ENCODE measurements at regions not wholly inside any gene's neighbourhood (a gene's known extent, or its start where the extent isn't known, plus 50 kb on each side); places are given as distances from the start of the nearest gene placed in this dataset.
"Not testable (repeated sequence)": the region's sequence is repeated elsewhere in the genome, so short reads cannot be mapped to it uniquely, and the experiment has no call there.

DNA sequence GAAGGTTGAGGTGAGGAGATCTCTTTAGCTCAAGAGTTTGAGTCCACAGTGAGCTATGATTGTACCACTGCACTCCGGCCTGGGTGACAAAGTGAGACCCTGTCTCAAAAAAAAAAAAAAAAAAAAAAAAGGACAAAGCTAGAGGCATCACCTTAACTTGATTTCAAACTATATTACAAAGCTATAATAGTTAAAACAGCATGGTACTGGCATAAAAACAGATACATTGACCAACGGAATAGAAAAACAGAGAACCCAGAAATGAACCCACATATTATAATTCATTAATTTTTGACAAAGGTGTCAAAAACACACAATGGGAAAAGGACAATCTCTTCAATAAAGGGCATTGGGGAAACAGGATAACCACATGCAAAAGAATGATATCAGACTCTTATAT is 50.8 kb upstream of the MBOAT1 start:
- DNase-seq (ENCODE audit: extremely low read depth in 1 of 11, low read depth in 9 of 11, low spot score in 4 of 11): no peak

DNA sequence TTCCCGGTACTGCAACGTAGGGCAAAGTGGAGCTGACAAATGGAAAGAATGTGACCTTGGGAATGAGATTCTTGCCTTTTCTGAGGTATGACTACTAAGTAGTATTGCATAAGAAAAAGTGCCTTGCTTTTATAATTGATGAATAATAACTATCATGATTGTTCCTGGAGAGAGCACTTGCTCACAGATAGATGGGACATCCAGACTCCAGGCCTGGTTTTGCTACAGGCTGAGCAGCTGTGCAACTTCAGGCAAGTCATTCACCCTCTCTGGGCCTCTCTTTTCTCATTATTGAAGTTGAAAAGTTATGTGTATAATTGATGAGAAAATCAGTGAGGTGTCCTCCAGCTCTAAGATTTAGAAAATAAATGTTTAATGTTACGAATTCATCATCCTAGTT is 53.6 kb upstream of the MBOAT1 start:
- DNase-seq (ENCODE audit: extremely low read depth in 1 of 11, low read depth in 9 of 11, low spot score in 4 of 11): no peak

DNA sequence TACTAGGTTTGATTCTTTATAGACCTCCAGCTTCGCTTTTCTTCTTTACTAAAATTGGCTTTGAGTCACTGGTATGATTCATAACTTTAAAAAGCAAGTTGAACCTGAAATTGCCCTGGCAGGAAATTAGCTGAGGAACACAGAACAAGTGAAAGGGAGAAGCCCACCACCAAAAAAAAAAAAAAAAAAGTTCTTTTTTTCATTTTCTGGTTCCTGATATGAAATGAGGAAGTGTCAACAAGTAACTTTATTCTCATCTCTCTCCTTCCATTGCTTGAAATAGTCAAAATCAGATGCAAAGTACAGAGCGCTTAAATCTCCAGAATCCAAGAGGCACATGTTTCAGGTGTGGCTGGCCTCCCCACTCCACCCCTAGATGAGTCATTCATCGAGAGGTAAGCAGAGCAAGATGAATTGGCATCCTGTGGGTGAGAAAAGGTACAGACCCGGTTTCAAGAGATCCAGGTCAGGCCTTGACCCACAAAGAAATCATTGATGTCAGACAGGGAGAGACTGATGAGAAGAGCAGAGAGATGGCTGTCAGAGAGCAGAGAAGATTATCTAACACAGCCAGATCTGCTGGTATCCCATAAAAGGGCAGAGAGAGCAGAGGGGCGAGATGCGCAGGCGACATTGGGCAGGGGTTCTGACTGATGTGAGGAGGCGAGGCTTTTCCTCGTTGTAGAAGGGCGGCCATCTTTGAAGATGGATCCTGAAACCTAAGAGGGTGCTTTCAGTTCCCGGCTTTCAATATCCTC is 54.8 kb upstream of the MBOAT1 start:
- no peak for DNase-seq (ENCODE audit: extremely low read depth in 1 of 11, low read depth in 9 of 11, low spot score in 4 of 11)

DNA sequence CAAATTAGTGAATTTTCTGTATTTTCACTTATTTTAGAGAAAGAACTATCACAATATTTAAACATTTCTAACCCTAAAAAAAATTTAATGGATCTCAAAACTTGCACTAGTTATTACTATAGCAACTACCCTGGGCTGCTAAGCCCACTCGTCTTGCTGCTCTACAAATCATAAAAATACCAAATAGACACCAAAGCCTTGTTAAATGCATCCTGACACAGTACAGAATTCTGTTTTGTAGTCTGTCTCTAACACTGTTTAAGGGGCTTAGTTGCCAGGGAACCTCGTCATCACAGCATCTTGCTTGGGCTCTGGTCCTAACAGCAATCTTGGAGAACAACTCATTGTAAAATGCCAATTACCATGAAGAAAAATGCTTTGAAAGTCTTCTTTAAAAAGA is 56.9 kb upstream of the MBOAT1 start:
- DNase-seq (ENCODE audit: extremely low read depth in 1 of 11, low read depth in 9 of 11, low spot score in 4 of 11): no peak

DNA sequence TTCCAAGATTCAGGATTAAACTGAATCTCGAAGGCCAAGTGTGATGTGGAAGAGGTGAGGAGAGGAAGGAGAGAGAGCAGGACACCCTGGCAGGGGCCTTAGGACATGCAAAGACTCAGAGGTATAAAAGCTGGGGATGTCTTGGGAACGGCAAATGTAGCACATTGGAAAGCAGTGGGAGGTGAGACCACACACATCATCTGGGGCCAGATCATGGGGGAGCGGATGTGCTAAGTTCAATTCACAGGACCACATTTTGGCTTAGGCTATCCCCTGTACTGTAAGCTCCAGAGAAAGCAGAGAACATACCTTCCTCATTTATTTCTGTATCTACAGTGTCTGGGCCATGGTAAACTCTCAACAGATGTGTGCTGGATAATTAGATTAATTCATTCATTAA is 59.5 kb upstream of the MBOAT1 start:
- no peak for DNase-seq (ENCODE audit: extremely low read depth in 1 of 11, low read depth in 9 of 11, low spot score in 4 of 11)

DNA sequence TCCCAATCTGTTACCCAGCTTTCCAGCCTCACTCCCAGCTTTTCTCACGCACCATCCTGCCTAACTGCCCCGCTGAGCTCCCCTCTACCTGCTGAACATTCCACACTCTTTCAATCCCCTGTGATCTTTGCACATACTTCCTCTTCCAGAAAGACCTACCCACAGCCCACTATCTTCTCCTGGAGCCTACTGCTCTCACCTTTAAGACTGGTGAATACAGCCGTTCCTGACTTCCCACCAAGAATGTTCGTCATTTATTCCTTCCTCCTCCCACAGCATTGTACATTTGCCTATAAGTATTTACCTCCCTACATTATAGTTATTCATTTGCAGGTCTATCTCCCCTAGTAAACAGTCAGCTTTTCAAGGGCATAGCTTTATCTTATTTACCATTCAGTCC is 61.9 kb upstream of the MBOAT1 start:
- DNase-seq (ENCODE audit: extremely low read depth in 1 of 11, low read depth in 9 of 11, low spot score in 4 of 11): no peak

DNA sequence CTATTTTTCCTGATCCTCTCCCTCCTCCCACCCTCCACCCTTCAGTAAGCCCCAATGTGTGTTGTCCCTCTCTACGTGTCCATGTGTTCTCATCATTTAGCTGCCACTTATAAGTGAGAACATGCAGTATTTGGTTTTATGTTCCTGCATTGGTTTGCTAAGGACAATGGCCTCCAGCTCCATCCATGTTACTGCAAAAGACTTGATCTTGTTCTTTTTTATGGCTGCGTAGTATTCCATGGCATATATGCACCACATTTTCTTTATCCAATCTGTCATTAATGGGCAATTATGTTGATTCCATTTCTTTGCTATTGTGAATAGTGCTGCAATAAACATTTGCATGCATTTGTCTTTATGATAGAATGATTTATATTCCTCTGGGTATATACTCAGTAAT is 63.6 kb upstream of the MBOAT1 start:
- DNase-seq (ENCODE audit: extremely low read depth in 1 of 11, low read depth in 9 of 11, low spot score in 4 of 11): not testable (repeated sequence)

DNA sequence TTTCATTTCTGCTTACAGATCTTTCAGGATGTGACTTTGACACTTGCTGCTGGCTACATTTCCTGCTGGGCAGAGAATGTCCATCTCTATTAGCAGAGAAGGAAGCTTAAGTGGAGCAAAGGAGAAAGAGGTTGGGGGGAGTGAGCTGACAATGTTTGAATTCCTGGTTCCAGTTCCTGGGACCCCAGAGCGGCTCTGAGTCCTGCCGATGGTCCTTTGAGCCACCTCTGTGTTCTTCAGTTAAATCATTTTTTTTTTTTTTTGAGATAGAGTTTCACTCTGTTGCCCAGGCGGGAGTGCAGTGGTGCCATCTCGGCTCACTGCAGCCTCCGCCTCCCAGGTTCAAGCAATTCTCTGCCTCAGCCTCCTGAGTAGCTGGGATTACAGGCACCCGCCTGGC is 65.5 kb upstream of the MBOAT1 start:
- peak in 1 of 11 donors; percentile 1 for DNase-seq (ENCODE audit: extremely low read depth in 1 of 11, low read depth in 9 of 11, low spot score in 4 of 11)

DNA sequence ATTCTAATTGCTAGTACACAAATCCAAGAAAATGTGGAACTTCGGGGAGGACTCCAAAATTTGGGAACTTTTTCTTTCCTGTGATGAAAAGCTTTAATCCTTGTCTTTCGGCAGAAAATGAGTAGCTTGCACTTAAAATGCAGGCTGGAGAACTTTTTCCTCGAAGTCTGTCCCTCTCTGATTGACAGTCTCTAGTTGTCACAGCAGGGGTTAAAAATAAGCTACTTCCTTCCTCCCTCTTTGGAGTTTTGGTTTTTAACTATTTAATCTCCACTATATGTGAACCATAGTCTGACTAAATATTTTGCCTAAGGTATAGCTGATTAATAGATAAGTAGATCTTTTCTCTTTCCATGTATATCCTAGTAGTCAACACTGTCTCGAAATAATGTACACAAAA is 66.8 kb upstream of the MBOAT1 start:
- no peak for DNase-seq (ENCODE audit: extremely low read depth in 1 of 11, low read depth in 9 of 11, low spot score in 4 of 11)

DNA sequence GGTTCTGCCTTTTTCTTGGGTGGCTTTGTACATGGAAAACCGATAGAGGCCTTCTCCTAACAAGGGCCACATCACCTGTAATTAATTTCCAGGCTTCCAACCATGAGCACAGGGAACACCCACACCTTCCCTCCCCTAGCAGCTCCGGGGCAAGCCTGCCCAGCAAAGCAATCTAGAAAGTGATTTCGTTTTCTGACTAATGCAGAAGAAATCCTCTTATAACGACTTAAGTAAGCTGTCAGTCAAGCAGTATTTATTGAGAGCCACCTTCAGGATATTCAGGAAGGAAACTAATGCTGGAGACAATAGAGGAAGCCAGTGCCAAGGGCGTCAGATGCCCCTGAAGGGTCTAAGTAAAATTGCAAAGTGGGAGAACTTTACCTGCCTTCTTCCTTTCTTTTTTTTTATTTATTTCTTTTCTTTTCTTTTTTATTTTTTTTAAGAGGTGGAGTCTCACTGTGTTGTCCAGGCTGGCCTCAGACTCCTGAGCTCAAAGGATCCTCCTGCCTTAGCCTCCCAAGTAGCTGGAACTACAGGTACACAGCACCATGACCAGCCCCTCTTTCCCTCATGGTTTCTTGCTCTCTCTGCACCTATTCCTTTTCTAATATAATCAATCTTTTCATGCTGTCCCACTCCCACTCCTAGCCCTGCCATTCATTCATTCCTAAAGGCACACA is 67.5 kb upstream of the MBOAT1 start:
- no peak for DNase-seq (ENCODE audit: extremely low read depth in 1 of 11, low read depth in 9 of 11, low spot score in 4 of 11)

DNA sequence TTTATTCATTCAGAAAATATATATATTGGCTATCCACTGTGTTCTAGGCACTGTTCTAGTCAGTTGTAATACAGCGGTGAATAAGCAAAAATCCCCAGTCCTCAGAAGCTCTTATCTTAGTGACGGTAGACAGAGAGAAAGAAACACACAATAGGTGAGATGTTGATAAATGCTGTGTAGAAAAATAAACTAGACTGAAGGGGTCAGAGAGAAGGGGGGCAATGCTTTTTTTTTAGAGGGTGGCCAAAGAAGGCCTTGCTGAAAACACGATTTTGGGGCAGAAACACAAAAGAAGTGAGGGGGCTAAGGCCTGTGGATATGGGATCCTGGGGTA is 68.0 kb upstream of the MBOAT1 start:
- no peak for DNase-seq (ENCODE audit: extremely low read depth in 1 of 11, low read depth in 9 of 11, low spot score in 4 of 11)

DNA sequence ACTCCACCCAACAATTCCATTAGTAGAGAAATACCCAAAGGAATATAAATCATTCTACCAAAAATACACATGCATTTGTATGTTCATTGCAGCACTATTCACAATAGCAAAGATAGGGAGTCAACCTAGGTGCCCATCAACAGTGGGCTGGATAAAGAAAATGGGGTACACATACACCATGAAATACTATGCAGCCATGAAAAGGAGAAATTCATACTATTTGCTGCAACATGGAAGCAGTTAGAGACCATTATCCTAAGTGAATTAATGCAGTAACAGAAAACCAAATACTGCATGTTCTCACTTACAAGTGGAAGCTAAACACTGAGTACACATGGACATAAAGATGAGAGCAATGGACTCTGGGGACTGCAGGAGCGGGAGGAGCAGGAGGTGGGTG is 72.4 kb upstream of the MBOAT1 start:
- no peak for DNase-seq (ENCODE audit: extremely low read depth in 1 of 11, low read depth in 9 of 11, low spot score in 4 of 11)

DNA sequence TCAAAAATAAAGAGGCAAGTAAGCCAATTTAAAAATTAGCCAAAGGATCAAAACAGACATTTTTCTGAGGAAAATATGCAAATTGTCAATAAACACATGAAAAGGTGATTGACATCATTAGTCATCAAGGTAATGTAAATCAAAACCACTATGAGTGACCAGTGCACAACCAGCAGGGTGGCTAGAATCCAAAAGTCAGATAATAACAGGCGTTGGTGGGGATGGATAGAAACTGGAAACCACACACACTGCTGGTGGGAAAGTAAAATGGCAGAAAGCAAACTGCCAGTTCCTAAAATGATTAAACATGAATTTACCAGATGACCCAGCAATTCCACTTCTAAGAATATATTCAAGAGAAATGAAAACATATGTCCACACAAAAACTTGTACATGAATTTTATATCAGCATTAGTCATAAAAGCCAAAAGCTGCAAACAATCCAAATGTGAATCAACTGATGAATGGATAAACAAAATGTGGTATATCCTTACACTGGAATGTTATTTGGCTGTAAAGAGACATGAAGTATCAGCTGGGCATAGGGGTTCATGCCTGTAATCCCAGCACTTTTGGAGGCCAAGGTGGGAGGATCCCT is 74.8 kb upstream of the MBOAT1 start:
- DNase-seq (ENCODE audit: extremely low read depth in 1 of 11, low read depth in 9 of 11, low spot score in 4 of 11): no peak

DNA sequence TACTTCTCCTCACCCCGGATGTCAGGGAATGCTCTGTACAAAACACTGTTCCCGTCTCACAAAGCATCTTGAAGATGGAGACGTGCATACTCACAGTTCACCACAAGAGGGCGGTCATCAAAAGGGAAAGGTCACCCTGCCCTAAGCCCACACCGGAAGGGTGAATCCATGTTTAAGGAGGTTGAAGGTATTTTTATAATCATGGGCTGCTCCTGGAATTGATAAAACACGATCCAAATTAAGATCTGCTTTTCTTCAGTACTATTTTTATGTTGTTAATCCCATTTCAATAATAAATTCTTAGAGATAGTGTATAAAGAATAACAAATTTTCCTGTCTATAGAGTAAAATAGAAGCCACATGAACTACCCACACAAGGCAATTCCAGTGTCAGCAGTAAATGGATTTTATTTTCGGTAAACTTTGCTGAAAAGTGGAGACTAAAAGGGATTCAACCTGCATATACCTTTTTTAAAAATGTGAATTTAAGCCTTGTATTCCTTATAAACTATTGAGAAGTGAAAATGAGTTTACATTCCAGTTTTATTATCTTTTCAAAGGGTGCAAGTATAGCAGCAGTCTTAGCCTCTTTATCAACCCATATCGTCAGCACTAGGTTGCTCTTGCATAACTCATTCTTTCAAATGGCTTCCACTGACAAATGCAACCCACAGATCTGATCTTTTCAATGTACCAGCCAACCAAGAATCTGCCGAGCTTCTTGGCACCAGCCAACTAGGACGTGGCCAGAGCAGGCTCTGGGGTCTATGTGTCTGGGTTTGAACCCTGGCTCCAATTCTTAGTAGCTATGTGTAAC is 79.7 kb upstream of the MBOAT1 start:
- DNase-seq (ENCODE audit: extremely low read depth in 1 of 11, low read depth in 9 of 11, low spot score in 4 of 11): peak; percentile 67 to 83 (median 71)

DNA sequence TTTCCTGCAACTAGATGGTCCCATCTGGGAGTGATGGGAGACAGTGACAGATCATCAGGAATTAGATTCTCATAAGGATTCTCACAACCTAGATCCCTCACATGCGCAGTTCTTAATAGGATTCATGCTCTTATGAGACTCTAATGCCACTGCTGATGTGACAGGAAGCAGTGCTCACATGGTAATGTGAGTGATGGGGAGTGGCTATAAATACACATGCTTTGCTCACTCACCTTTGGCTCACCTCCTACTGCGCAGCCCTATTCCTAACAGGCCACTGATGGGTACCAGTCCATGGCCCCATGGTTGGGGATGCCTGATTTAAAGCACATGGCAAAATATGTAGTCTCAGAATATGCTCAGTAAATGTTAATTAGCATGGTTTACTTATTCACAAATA is 80.6 kb upstream of the MBOAT1 start:
- DNase-seq (ENCODE audit: extremely low read depth in 1 of 11, low read depth in 9 of 11, low spot score in 4 of 11): no peak

DNA sequence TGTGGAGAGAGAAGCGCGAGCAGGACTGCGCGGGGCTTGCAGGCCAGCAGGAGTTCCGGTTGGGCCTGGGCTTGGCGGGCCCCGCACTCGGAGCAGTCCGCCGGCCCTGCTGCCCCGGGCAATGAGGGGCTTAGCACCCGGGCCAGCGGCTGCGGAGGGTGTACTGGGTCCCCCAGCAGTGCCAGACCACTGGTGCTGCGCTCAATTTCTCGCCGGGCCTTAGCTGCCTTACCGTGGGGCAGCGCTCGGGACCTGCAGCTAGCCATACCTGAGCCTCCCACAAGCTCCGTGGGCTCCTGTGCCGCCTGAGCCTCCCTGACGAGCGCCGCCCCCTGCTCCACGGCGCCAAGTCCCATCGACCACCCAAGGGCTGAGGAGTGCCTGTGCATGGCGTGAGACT is 89.0 kb upstream of the MBOAT1 start:
- no peak for DNase-seq (ENCODE audit: extremely low read depth in 1 of 11, low read depth in 9 of 11, low spot score in 4 of 11)

DNA sequence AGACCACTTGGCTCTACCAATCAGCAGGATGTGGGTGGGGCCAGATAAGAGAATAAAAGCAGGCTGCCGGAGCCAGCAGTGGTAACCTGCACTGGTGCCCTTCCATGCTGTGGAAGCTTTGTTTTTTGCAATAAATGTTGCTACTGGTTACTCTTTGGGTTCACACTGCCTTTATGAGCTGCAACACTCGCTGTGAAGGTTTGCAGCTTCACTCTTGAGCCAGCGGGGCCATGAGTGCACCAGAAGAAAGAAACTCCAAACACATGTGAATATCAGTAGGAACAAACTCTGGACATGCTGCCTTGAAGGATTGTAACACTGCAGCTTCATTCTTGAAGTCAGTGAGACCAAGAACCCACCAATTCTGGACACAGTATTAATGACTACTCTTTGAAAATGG is 89.9 kb upstream of the MBOAT1 start:
- DNase-seq (ENCODE audit: extremely low read depth in 1 of 11, low read depth in 9 of 11, low spot score in 4 of 11): no peak

DNA sequence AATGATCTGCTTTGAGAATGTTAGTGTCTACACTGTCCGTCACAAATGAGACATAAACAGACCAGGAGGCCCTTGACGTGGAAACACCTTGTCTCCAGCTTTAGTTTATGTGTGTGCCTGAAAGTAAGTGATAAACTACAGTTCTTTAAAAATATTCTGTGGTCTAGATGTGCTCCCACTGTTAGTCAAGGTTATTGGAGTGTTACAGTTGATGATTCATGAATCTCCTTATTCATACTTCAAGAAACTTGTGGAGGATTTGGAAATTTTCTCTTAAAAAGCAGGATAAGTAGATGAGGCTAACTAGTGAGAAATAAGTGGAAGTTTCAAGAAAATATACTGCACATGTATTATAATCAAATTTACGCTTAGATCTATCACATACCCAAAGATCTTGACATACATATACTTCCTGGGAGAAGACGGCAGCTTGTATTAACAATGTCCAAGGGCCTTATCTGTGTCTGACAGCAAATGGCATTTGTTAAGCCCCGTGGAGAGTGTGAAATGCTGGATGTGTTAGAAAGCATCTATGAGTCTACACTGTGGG is 90.5 kb upstream of the MBOAT1 start:
- DNase-seq (ENCODE audit: extremely low read depth in 1 of 11, low read depth in 9 of 11, low spot score in 4 of 11): no peak

DNA sequence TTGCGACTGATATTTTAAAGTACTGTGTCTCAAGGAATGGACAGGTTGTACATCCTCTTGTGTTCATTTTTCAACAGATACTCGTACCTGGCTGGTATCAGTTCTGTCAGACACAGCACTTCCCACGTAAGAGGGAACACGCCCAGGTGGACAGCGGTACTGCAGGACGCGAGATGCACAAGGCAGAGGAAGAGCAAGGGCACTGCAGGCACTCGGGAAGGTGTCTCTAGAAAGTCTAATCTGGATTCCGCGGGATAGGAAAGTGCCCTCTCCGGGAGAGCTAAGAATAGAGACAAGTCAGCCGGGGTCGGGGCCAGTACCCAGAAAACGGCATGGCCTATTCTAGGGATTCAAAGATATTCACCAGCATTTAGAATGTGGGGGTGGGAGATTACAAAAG is 94.2 kb upstream of the MBOAT1 start:
- no peak for DNase-seq (ENCODE audit: extremely low read depth in 1 of 11, low read depth in 9 of 11, low spot score in 4 of 11)

DNA sequence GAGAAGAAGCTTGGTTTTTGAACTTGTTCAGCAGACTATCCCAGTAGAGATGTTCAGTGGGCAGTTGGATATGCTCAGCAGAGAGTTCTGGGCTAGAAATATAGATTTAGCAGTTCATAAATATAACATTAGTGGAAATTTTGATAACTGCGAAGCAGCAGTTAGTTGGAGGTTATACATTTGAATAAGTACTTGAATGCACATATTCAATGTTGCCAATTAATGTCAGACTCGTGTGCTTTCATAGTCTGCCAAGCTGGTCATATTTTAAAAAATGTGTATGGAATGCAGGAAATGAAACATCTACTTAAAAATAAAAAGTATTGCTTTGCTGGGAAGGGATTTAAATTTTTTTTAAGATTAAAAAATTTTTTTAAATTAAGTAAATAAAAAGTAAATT is 92.5 kb upstream of the E2F3 start:
- no peak for DNase-seq (ENCODE audit: extremely low read depth in 1 of 11, low read depth in 9 of 11, low spot score in 4 of 11)
